Activated CD4-positive, alpha-beta T cell treated with anti-CD3 and anti-CD28 coated beads, Interleukin-2, amount 10 ng/mL, durations not matched to agents 7 days and 5 days (primary cell): ENCODE measurements at regions not wholly inside any gene's neighbourhood (a gene's known extent, or its start where the extent isn't known, plus 50 kb on each side); places are given as distances from the start of the nearest gene placed in this dataset.

Experiments used
- CTCF ChIA-PET: fragments of 350-600 bp; sonication (Branson Sonifier 250); formaldehyde crosslinking; loops from one replicate; lab custom pipeline; 2021; ENCODE audit warnings: antibody characterized with exemption; lab: Charles Lee
- POLR2A ChIA-PET: fragments of 350-600 bp; sonication (Branson Sonifier 250); formaldehyde crosslinking; loops from one replicate; lab custom pipeline; 2021; ENCODE audit warnings: antibody characterized with exemption; lab: Charles Lee
- DNase-seq: peaks from one replicate; pipeline ENCODE4 v3.0.0-alpha.2; 2020
- H3K27ac Mint-ChIP-seq: one replicate; pipeline ENCODE4 v1.8.0; 2021; ENCODE audit warnings: mild to moderate bottlenecking, moderate library complexity, mixed read lengths
- H3K27me3 Mint-ChIP-seq: one replicate; pipeline ENCODE4 v1.8.0; 2021; ENCODE audit warnings: mixed read lengths
- H3K36me3 Mint-ChIP-seq: one replicate; pipeline ENCODE4 v1.8.0; 2021; ENCODE audit warnings: low read depth, mixed read lengths
- H3K4me1 Mint-ChIP-seq: one replicate; pipeline ENCODE4 v1.8.0; 2021; ENCODE audit warnings: mixed read lengths
- H3K4me3 Mint-ChIP-seq: one replicate; pipeline ENCODE4 v1.8.0; 2021; ENCODE audit warnings: mild to moderate bottlenecking, moderate library complexity, mixed read lengths
- H3K9me3 Mint-ChIP-seq: one replicate; pipeline ENCODE4 v1.8.0; 2021; ENCODE audit warnings: mixed read lengths

DNA sequence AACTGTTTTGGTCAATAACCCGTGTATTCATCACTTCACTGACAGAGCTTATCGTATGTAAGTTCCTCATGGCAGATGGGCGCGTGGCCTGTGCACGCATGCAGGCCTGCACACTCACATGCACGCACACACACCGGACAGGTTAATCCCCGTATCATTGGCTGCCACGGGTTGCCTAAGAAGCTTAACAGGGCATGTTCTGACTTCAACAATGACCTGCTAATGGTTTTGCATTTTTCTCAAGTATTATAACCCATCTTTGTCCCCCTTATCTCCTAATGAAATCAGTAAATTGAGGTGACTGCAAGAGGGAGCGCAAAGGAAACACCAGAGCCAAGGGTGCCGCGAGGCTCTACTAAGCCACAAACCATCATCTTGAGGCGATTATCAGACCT, 399.0 kb upstream of the ID2 start:
- H3K4me1 Mint-ChIP-seq: peaks cover 12% of the 10 kb centered on the region
- H3K27ac Mint-ChIP-seq: no peak overlapping the region
- CTCF ChIA-PET: interaction anchor here (1.1 to 1.4 kb wide), 3 partner anchors 49 to 267 kb away, joined by 3 to 4 read pairs (median 3); no protein-coding TSS in a partner anchor
- DNase-seq: no peak
- H3K27me3 Mint-ChIP-seq: peaks cover 3% of the 10 kb centered on the region
- H3K36me3 Mint-ChIP-seq: peaks cover 2% of the 10 kb centered on the region
- H3K4me3 Mint-ChIP-seq: no peak overlapping the region
- peaks cover 6% of the 10 kb centered on the region for H3K9me3 Mint-ChIP-seq
- POLR2A ChIA-PET: no interaction called here

DNA sequence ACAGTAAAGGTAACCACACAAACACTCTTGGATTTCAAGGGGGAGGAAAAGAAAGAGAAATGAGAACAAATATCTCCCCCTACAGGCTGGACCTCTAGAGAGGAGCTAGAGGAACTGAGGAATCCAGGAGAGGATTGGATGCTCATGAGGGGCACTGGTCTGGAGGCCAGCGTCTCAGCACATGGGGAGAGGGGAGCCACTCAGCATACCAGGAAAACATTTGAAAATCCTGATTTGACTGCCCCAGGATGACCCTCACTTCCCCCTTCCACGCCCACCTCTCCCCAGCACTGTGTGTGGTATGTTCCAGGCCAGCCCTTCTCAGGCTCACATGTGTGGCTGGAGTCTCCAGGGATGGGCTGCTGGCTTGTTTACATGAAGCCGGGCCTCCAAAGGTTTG, 396.8 kb upstream of the ID2 start:
- POLR2A ChIA-PET: no interaction called here
- no peak overlapping the region for H3K4me3 Mint-ChIP-seq
- peaks cover 10% of the 10 kb centered on the region for H3K9me3 Mint-ChIP-seq
- no peak for DNase-seq
- peaks cover 4% of the 10 kb centered on the region for H3K36me3 Mint-ChIP-seq
- CTCF ChIA-PET: interaction anchor here (0.6 to 1.0 kb wide), 2 partner anchors 206 to 225 kb away, joined by 3 read pairs; no protein-coding TSS in a partner anchor
- H3K27me3 Mint-ChIP-seq: no peaks in the 10 kb centered on the region
- no peak overlapping the region for H3K27ac Mint-ChIP-seq
- peaks cover 5% of the 10 kb centered on the region for H3K4me1 Mint-ChIP-seq

DNA sequence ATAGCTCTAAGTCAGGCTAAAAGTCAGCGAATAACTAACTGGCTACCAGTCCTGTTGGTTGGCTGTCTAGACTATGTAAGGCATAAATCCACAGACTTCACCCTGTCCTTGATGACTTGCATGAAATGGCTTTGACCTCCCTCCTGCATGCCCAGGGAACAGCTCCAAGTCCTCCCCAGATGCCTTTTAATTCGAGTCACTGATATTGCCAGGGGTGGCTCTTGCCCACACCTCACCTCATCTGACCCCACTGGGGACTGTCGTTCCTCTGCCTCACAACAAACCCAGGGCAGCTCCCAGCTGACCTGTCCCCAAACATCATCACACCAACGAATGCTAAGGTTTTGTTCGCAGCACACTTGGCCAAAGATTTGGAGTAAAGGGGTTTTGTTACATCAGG, 396.0 kb upstream of the ID2 start:
- no peak overlapping the region for H3K4me3 Mint-ChIP-seq
- peaks cover 4% of the 10 kb centered on the region for H3K36me3 Mint-ChIP-seq
- H3K4me1 Mint-ChIP-seq: peaks cover 5% of the 10 kb centered on the region
- peaks cover 10% of the 10 kb centered on the region for H3K9me3 Mint-ChIP-seq
- POLR2A ChIA-PET: no interaction called here
- no peak for DNase-seq
- CTCF ChIA-PET: interaction anchor here (0.6 to 1.0 kb wide), 2 partner anchors 207 to 225 kb away, joined by 3 read pairs; no protein-coding TSS in a partner anchor
- no peaks in the 10 kb centered on the region for H3K27me3 Mint-ChIP-seq
- H3K27ac Mint-ChIP-seq: no peak overlapping the region

DNA sequence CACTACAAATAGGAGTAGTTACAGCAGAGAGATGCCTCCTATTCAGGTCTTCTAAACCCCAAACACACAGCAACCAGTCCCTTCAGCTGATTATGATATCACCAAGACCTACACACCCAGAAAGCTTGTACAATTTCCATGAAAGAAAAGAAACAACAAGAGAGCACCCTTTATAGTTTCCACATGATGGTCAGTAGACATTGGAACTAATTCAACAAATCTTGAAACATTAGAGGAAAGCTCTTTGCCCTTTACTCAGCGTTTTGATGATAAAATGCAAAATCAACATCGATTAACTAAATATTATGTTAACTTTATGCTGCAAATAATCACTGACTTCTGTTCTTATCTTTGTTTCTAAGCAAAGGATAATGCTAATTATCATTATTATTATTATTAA, 393.6 kb upstream of the ID2 start:
- no peaks in the 10 kb centered on the region for H3K4me1 Mint-ChIP-seq
- POLR2A ChIA-PET: no interaction called here
- peaks cover 10% of the 10 kb centered on the region for H3K9me3 Mint-ChIP-seq
- H3K4me3 Mint-ChIP-seq: no peak overlapping the region
- CTCF ChIA-PET: interaction anchor here (1.0 to 1.8 kb wide), 4 partner anchors 10 to 94 kb away, joined by 3 to 4 read pairs (median 4); no protein-coding TSS in a partner anchor
- DNase-seq: no peak
- peaks cover 7% of the 10 kb centered on the region for H3K36me3 Mint-ChIP-seq
- H3K27ac Mint-ChIP-seq: no peak overlapping the region
- peaks cover 5% of the 10 kb centered on the region for H3K27me3 Mint-ChIP-seq

DNA sequence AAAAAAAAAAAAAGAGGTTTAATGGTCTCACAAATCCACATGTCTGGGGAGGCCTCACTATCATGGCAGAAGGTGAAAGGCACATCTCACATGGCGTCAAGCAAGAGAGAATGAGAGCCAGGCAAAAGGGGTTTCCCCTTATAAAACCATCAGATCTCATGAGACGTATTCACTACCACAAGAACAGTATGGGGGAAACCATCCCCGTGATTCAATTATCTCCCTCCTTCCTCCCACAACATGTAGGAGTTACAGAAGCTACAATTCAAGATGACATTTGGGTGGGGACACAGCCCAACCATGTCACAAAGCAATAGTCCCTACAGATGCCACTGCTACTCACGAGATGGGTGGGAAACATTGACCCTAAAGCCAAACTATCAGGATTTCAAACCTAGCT, 392.7 kb upstream of the ID2 start:
- DNase-seq: no peak

DNA sequence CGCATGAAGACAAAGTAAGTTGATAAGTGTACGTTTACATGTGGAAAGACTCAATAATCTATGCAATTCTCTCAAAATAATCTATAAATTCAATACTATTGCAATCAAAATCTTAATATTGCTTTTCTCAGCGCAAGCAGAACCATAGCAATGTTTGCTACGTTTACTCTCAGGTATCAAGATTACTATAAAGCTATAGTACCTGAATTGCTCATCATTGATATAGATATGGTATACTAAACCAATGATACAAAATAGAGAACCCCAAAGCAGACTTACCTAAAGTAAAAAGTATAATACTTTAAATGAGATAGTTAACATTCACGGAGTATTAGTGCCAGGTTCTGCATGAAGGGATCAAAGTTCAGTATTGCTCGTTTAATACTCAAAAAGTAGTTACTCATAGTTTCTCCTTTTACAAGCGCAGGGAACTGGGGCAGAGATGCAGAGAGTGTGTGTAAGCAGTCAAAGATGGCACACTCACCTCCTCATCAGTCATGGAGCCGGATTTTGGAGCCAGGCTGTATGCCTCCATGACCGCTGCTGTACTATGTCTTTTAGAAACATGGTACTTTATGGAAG, 391.0 kb upstream of the ID2 start:
- Mint-ChIP-seq H3K27ac (no peak overlapping the region), H3K4me3 (no peak overlapping the region), H3K4me1 (peaks cover 2% of the 10 kb centered on the region), H3K27me3 (peaks cover 9% of the 10 kb centered on the region), H3K36me3 (peaks cover 7% of the 10 kb centered on the region), H3K9me3 (peaks cover 10% of the 10 kb centered on the region)
- no peak for DNase-seq
- CTCF ChIA-PET: interaction anchor here (0.7 kb wide), 1 partner anchor 123 kb away, joined by 3 read pairs; no protein-coding TSS in a partner anchor
- POLR2A ChIA-PET: no interaction called here

More for the DNA sequence above, 392.7 kb upstream of the ID2 start:
- peaks cover 6% of the 10 kb centered on the region for H3K27me3 Mint-ChIP-seq
- ChIA-PET POLR2A (no interaction called here), CTCF (interaction anchor here (0.6 to 1.0 kb wide), 3 partner anchors 18 to 69 kb away, joined by 3 to 4 read pairs (median 3); no protein-coding TSS in a partner anchor)
- no peaks in the 10 kb centered on the region for H3K4me1 Mint-ChIP-seq
- peaks cover 7% of the 10 kb centered on the region for H3K36me3 Mint-ChIP-seq
- no peak overlapping the region for H3K27ac Mint-ChIP-seq
- H3K4me3 Mint-ChIP-seq: no peak overlapping the region
- H3K9me3 Mint-ChIP-seq: peaks cover 10% of the 10 kb centered on the region

DNA sequence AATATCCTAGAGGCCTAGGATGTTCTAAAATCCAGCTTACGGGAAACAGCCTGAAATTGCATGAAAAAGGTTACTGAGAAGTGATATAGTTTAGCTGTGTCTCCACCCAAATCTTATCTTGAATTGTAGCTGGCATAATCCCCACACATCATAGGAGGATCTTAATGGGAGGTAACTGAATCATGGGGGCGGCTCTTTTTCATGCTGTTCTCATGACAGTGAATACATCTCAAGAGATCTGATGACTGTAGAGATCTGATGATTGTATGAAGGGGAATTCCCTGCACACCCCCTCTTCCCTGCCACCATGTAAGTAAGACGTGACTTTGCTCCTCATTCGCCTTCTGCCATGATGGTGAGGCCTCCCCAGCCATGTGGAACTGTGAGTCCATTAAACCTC, 385.6 kb upstream of the ID2 start:
- H3K36me3 Mint-ChIP-seq: peaks cover 26% of the 10 kb centered on the region
- peaks cover 26% of the 10 kb centered on the region for H3K4me1 Mint-ChIP-seq
- no peak for DNase-seq
- H3K27me3 Mint-ChIP-seq: peaks cover 9% of the 10 kb centered on the region
- no peak overlapping the region for H3K27ac Mint-ChIP-seq
- POLR2A ChIA-PET: no interaction called here
- H3K4me3 Mint-ChIP-seq: no peak overlapping the region
- CTCF ChIA-PET: interaction anchor here (0.6 to 1.4 kb wide), 3 partner anchors 7 to 30 kb away, joined by 3 read pairs; no protein-coding TSS in a partner anchor
- peaks cover 28% of the 10 kb centered on the region for H3K9me3 Mint-ChIP-seq

DNA sequence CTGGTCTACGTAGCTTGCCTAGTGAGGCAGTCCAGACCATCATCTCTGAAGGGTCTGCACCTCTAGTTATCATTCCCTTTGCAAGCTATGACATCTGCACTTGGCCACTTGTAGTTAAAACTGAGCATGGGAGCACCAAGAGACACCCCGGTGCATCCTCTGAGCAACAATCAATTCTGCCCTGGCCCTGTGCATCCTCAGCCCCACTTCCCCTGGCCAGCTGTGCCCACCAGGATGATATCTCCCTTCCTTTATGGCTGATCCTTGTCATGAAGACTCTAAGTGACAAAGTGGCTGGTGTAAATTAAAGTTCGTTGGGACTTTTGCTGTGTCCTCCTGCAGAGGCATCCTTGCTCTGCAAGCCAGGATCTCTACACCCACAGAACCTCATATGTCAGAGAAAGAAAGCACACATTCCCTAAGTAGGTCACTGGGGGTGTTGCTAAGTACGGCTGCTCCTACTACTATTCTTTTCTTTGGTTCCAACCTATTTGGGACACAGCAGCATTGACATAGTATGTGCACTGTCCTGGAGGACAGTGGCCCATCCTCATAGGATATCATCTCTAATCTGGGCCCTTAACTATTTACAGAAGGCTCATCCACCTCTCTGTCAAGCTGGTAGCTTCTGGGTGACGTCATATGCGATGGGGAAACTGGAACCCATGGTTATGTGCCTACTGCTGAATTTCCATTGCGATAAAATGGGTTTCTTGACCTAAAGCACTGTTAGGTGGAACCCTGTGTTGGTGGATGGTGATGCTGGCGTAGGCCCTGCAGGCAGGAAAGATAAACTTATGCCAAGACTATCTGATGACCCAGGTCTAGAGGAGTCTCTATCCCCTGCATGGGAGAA, 384.3 kb upstream of the ID2 start:
- CTCF ChIA-PET: interaction anchor here (1.4 kb wide), 1 partner anchor 19 kb away, joined by 3 read pairs; no protein-coding TSS in a partner anchor
- Mint-ChIP-seq H3K4me3 (no peak overlapping the region), H3K36me3 (peaks cover 29% of the 10 kb centered on the region), H3K27me3 (peaks cover 4% of the 10 kb centered on the region), H3K27ac (no peak overlapping the region), H3K4me1 (peaks cover 39% of the 10 kb centered on the region), H3K9me3 (peaks cover 33% of the 10 kb centered on the region)
- no peak for DNase-seq
- POLR2A ChIA-PET: no interaction called here

DNA sequence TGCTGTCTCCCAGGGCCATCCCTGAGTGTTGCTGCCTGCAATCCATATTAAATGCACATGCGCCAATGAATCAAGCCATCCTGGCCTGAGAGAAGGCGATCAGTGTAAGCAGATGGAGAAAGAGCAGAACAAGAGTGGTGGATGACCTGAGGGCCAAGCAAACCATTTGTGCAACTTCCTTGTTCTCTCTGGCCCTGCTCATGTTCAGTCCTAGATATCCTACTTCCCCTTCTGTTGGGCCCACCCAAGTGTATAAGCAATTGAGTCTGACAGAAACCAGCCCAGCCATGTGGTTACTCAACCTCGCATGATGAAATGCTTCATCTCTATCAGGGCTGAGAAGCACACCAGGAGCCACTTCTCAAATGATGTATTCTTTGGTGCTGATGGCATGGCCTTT, 383.1 kb upstream of the ID2 start:
- H3K9me3 Mint-ChIP-seq: peaks cover 33% of the 10 kb centered on the region
- peaks cover 33% of the 10 kb centered on the region for H3K36me3 Mint-ChIP-seq
- POLR2A ChIA-PET: no interaction called here
- peaks cover 51% of the 10 kb centered on the region for H3K4me1 Mint-ChIP-seq
- CTCF ChIA-PET: interaction anchor here (0.6 kb wide), 1 partner anchor 623 kb away, joined by 3 read pairs; no protein-coding TSS in a partner anchor
- H3K27me3 Mint-ChIP-seq: peaks cover 4% of the 10 kb centered on the region
- no peak overlapping the region for H3K4me3 Mint-ChIP-seq
- no peak for DNase-seq
- H3K27ac Mint-ChIP-seq: no peak overlapping the region

DNA sequence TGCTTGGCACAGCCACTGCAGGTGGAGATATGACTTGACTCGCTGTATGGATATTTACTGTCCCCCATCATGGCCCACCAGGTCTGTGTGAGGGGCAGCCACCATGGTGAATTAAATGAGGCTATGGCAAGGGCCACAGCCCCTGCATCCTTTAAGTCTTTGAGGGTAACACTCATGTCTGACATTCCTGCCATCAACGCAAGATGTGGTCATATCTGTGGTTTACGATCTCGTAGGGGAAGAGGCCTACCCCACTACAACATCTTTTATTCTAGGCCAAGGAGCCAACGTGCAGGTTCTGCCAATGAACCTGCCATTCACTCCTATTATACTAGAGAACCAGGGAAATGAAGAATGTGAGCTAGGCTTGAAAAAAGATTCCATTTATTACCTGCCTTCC, 381.6 kb upstream of the ID2 start:
- CTCF ChIA-PET: interaction anchor here (1.1 to 2.7 kb wide), 5 partner anchors 8 to 107 kb away, joined by 4 to 7 read pairs (median 4); no protein-coding TSS in a partner anchor
- Mint-ChIP-seq H3K27me3 (peaks cover 2% of the 10 kb centered on the region), H3K4me1 (peaks cover 65% of the 10 kb centered on the region), H3K36me3 (peaks cover 33% of the 10 kb centered on the region), H3K9me3 (peaks cover 33% of the 10 kb centered on the region), H3K4me3 (no peak overlapping the region), H3K27ac (no peak overlapping the region)
- POLR2A ChIA-PET: no interaction called here
- DNase-seq: no peak

DNA sequence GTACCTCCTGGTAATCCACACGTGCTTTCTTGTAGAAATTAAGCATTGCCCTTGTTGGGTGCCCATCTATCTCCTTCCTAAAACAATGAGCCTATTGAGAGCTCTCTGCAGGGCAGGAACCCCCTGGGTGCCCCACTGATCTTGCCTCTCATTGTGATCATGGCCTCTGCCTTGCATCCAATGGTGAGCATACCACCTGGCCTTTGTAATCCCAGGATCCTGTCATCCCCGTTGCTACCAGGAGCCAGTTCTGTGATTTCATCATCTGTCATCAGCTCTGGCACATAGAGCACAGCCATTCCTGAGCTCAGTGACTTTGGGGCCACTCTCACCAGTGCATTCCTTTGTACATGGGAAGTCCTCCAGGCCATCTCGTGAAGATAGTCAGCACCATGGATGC, 381.0 kb upstream of the ID2 start:
- ChIA-PET POLR2A (no interaction called here), CTCF (interaction anchor here (1.1 to 2.7 kb wide), 6 partner anchors 8 to 106 kb away, joined by 3 to 7 read pairs (median 4); no protein-coding TSS in a partner anchor)
- Mint-ChIP-seq H3K36me3 (peaks cover 33% of the 10 kb centered on the region), H3K27me3 (peaks cover 2% of the 10 kb centered on the region), H3K9me3 (peaks cover 33% of the 10 kb centered on the region), H3K4me3 (no peak overlapping the region), H3K4me1 (peaks cover 69% of the 10 kb centered on the region), H3K27ac (peak overlapping the region; percentile 84)
- no peak for DNase-seq

DNA sequence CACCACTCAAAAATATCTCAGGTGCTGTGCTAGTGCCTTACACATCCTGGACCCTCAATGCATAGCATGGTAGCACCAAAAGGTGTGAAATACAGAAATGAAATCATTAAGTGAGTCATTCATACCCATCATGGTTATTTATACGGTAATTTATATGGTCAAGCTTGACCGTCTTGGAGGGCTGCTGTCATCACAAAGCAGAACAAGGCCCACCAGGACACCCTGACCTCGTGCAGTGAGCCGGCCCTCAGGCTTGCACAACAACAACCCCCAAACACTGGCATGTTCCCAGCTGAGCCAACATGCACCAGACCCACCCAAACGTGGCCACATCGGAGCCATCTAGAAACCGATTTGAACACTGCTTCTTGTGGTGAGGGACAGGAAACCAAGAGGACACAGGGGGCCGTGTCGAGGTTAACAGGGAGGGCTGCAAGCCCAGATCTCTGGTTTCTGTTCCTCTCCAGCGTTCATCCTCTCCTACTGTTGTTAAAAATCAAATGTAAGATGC, 378.5 kb upstream of the ID2 start:
- Mint-ChIP-seq H3K4me1 (peaks cover 78% of the 10 kb centered on the region), H3K36me3 (peaks cover 28% of the 10 kb centered on the region), H3K4me3 (peak overlapping the region; percentile 33), H3K27ac (peak overlapping the region; percentile 80), H3K27me3 (peaks cover 2% of the 10 kb centered on the region), H3K9me3 (peaks cover 22% of the 10 kb centered on the region)
- ChIA-PET CTCF (interaction anchor here (0.6 to 2.2 kb wide), 4 partner anchors 7 to 577 kb away, joined by 3 to 7 read pairs (median 4); no protein-coding TSS in a partner anchor), POLR2A (interaction anchor here (0.6 to 0.7 kb wide), 2 partner anchors 1121 to 1427 kb away, joined by 3 to 4 read pairs; no protein-coding TSS in a partner anchor)
- peak; percentile 78 for DNase-seq
